ENCODE measurements at regions not wholly inside any gene's neighbourhood (a gene's known extent, or its start where the extent isn't known, plus 50 kb on each side); places are given as distances from the start of the nearest gene placed in this dataset.

GRCh38 chr7:63044721-63045120 is 953.9 kb upstream of the ZNF722 start:
- TF ChIP-seq EWSR1 (IDR thresholded peaks at IDR 0.05; ENCODE audit: borderline replicate concordance, low read depth, partially characterized antibody) (no peak), ETS2 (tag; IDR thresholded peaks at IDR 0.05; ENCODE audit: borderline replicate concordance, poor library complexity, severe bottlenecking) (no peak), MAX (CRISPR knock-in tag; IDR thresholded peaks at IDR 0.05) (no peak), PTTG1 (tag; IDR thresholded peaks at IDR 0.05; ENCODE audit: low read depth) (no peak)
